Cardiac muscle cell (in vitro differentiated cells and primary cell): ENCODE measurements at regions not wholly inside any gene's neighbourhood (a gene's known extent, or its start where the extent isn't known, plus 50 kb on each side); places are given as distances from the start of the nearest gene placed in this dataset.

Source experiments
- DNase-seq, 2 donors: peaks; one replicate each; pipeline versions ENCODE4 v3.0.0 to v3.0.0-alpha.2; 2010 to 2017; ENCODE audit warnings: low read depth in 1 of 2, low spot score in 1 of 2
- H3K27ac ChIP-seq: fragments of 200-600 bp; sonication (generic); 2 replicates; pipeline ENCODE4 v1.5.1; 2016
- H3K27me3 ChIP-seq: fragments of 200-600 bp; sonication (generic); 2 replicates; pipeline ENCODE4 v1.6.0; 2016; ENCODE audit warnings: control low read depth
- H3K36me3 ChIP-seq: fragments of 200-600 bp; sonication (generic); 2 replicates; pipeline ENCODE4 v1.5.1; 2016; ENCODE audit warnings: control low read depth
- H3K4me1 ChIP-seq: fragments of 200-600 bp; sonication (generic); 2 replicates; pipeline ENCODE4 v1.8.1; 2017; ENCODE audit warnings: low read depth, mild to moderate bottlenecking, mixed run types
- H3K4me3 ChIP-seq: fragments of 200-600 bp; sonication (generic); 2 replicates; pipeline ENCODE4 v1.5.1; 2016; ENCODE audit warnings: mild to moderate bottlenecking
- H3K9me3 ChIP-seq: fragments of 200-600 bp; sonication (generic); 2 replicates; pipeline ENCODE4 v1.5.1; 2017; ENCODE audit warnings: low read depth, mild to moderate bottlenecking, control low read depth
- TF ChIP-seq, protein P1 (sequence below): IDR thresholded peaks from 2 replicates; pipeline ENCODE4 v1.5.1; 2012; ENCODE audit warnings: low read depth, mild to moderate bottlenecking, low read length

DNA sequence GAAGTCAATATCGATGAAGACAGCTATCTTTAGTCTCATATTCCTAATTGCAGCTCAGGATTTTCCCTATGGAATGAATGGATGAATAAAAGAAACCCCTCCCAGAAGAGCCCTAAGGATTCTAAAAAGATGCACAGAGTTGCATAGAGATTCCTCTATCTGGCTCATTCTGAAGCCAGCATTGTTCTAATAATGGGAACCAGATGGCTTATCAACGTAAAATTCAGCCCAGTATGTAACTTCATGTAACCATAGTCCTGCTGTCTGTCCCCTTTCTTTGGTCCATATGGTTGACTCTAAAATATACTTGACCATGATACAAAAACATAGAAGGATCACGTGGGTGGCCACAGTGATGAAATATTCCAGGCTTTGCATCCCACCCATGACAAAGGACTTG is 508.6 kb downstream of the RASEF start:
- no peaks in the 10 kb centered on the region for H3K36me3 ChIP-seq
- H3K27me3 ChIP-seq, result no peaks in the 10 kb centered on the region
- H3K27ac ChIP-seq, result no peak overlapping the region
- H3K4me3 ChIP-seq, result no peak overlapping the region
- DNase-seq, result no peak
- TF ChIP-seq, protein P1, sequence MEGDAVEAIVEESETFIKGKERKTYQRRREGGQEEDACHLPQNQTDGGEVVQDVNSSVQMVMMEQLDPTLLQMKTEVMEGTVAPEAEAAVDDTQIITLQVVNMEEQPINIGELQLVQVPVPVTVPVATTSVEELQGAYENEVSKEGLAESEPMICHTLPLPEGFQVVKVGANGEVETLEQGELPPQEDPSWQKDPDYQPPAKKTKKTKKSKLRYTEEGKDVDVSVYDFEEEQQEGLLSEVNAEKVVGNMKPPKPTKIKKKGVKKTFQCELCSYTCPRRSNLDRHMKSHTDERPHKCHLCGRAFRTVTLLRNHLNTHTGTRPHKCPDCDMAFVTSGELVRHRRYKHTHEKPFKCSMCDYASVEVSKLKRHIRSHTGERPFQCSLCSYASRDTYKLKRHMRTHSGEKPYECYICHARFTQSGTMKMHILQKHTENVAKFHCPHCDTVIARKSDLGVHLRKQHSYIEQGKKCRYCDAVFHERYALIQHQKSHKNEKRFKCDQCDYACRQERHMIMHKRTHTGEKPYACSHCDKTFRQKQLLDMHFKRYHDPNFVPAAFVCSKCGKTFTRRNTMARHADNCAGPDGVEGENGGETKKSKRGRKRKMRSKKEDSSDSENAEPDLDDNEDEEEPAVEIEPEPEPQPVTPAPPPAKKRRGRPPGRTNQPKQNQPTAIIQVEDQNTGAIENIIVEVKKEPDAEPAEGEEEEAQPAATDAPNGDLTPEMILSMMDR, result no peak
- peaks cover 4% of the 10 kb centered on the region for H3K4me1 ChIP-seq
- no peaks in the 10 kb centered on the region for H3K9me3 ChIP-seq

DNA sequence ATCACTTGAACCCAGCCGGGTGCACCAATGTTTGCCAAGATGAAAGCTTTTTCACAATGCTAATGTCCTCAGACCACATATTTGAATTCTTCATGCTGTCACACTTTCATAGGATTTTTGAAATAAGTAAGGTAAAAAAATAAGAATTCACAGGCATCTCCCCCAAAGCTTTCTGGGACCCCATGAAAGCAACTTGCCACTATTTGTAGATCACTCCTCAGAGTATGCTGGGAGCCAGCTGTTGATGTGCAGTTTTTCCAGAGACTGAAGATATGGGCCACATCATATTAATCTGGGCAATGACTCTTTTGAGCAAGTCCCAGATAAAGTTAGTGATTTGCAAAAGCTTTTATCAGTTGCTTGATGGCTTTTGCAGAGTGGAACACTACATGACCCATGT is 507.9 kb downstream of the RASEF start:
- no peak overlapping the region for H3K27ac ChIP-seq
- H3K9me3 ChIP-seq, result no peaks in the 10 kb centered on the region
- H3K27me3 ChIP-seq, result no peaks in the 10 kb centered on the region
- H3K36me3 ChIP-seq, result no peaks in the 10 kb centered on the region
- no peak for DNase-seq
- H3K4me3 ChIP-seq, result no peak overlapping the region
- peaks cover 4% of the 10 kb centered on the region for H3K4me1 ChIP-seq
- TF ChIP-seq, protein P1, result no peak

DNA sequence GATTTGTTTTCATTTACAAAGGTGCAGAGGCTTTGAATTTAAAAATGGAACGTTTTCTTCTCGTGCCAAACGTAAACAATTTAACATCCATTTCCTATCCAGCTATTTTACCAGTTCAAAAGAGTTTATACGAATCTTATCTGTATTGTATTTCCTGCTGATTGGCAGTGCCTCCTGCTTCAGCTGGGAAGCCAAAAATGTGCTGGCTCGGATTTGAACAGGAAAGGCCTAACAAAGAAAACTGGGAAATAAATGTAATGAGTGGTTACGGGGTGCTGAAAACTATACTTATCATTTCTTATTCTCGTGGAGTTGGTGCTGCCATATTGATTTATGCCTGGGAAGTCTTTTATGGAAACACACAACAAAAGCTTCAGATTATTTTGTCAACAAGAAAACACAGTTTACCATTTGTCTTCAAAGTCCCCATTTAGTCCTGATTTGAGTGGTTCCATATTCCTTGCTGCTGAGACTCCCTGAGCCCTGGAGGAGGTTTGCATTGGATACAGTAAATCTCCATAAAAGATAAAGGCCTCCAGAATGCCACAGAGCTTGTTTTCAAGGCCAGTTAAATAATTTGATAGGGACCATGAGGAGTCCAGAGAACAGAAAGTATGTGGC is 507.4 kb downstream of the RASEF start:
- TF ChIP-seq, protein P1, result no peak
- Histone ChIP-seq H3K36me3 (no peaks in the 10 kb centered on the region), H3K4me3 (no peak overlapping the region), H3K27ac (no peak overlapping the region), H3K27me3 (no peaks in the 10 kb centered on the region), H3K9me3 (no peaks in the 10 kb centered on the region), H3K4me1 (peaks cover 4% of the 10 kb centered on the region)
- peak in 1 of 2 donors; percentile 29 for DNase-seq

DNA sequence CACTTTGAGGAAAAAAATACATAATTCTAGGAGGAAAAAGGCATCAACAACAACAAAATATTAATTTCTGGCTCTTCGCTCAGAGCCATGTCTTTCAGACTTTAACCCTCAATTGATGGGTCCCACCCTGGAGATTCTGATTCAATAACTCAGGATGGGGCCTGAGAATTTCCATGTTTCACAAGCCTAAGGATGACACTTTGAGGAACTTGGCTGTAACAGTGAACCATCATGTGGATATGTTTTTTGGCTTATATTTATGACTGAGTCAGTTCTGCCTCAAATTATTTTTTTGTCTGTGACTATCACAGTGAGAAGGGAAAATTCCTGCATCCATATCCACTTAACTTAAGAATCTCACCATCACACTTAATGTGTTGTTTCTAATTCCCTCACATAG is 504.6 kb downstream of the RASEF start:
- TF ChIP-seq, protein P1, result no peak
- H3K27me3 ChIP-seq, result no peaks in the 10 kb centered on the region

DNA sequence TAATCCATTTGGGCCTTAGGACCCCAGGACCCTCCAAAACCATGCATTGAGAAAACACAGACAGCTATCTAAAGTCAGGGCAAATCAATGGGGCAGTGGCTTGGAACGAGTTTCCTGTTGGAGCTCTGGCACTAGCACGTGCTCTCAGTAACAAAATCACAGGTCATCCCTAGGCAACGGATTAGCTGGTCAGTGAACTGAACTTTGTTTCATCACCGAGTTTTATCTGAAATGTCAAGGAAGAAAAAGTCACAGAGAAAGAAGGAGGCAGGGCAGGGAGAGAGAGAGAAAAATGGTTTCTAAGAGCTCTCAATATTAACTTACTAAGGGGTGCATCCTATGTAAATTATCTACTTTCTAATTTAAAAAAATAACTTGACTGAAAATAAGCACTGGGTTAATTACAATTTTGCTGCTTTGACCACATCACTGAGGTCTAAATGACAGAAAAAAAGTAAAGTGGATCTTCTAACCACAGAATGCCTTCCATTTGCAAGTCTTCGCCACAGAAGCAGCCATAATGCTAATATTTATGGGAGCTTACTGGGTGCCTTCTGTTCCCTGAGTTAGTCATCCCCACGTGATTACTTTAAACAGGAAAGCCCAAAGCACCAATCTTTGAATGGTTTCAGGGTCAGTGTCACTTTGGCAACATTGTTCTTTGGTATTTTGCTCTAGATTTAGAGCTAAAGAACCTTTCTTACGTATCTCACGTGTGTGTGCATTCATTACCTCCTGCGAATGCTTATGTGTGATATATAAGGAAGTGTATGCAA is 503.9 kb downstream of the RASEF start:
- DNase-seq, result no peak
- Histone ChIP-seq H3K27ac (no peak overlapping the region), H3K4me3 (no peak overlapping the region), H3K4me1 (peaks cover 4% of the 10 kb centered on the region), H3K27me3 (no peaks in the 10 kb centered on the region), H3K36me3 (no peaks in the 10 kb centered on the region), H3K9me3 (no peaks in the 10 kb centered on the region)
- TF ChIP-seq, protein P1, result no peak

More for the DNA sequence above, 504.6 kb downstream of the RASEF start:
- no peak overlapping the region for H3K27ac ChIP-seq
- DNase-seq, result no peak
- H3K9me3 ChIP-seq, result no peaks in the 10 kb centered on the region
- H3K36me3 ChIP-seq, result no peaks in the 10 kb centered on the region
- no peak overlapping the region for H3K4me3 ChIP-seq
- H3K4me1 ChIP-seq, result peaks cover 4% of the 10 kb centered on the region
